ENCODE measurements at regions not wholly inside any gene's neighbourhood (a gene's known extent, or its start where the extent isn't known, plus 50 kb on each side); places are given as distances from the start of the nearest gene placed in this dataset.

- WGBS, 2 donors: 82 to 84% methylated on average over 3 of the region's 3 CpGs
- Histone ChIP-seq H3K27ac (no peak overlapping the region), H3K4me1 (peaks cover 0 to 5% (median 0%) of the 10 kb centered on the region in 3 donors), H3K9me3 (no peaks in the 10 kb centered on the region), H3K27me3 (no peaks in the 10 kb centered on the region), H3K36me3 (no peaks in the 10 kb centered on the region), H3K4me3 (no peak overlapping the region)
- TF ChIP-seq CTCF (IDR thresholded peaks at IDR 0.05): no peak
- TF ChIP-seq POLR2A (IDR thresholded peaks at IDR 0.05): no peak
- intact Hi-C loops (cut with DNase I): no loop called here
- no peak for DNase-seq
Observed at GRCh38 chr2:221360312-221360711, 211.8 kb downstream of the EPHA4 start.

GRCh38 chr2:221360742-221361141, 211.4 kb downstream of the EPHA4 start:
- DNase-seq: no peak
- intact Hi-C loops (cut with DNase I): no loop called here
- no peaks in the 10 kb centered on the region for H3K36me3 ChIP-seq
- TF ChIP-seq POLR2A (IDR thresholded peaks at IDR 0.05): no peak
- no peak for TF ChIP-seq CTCF (IDR thresholded peaks at IDR 0.05)
- H3K4me1 ChIP-seq: peaks cover 0 to under 1% (median 0%) of the 10 kb centered on the region in 3 donors
- H3K9me3 ChIP-seq: no peaks in the 10 kb centered on the region
- H3K27ac ChIP-seq: no peak overlapping the region
- no peaks in the 10 kb centered on the region for H3K27me3 ChIP-seq
- 65 to 78% methylated on average over 6 of the region's 6 CpGs for WGBS, 2 donors
- H3K4me3 ChIP-seq: no peak overlapping the region

GRCh38 chr2:221361633-221362032, 210.5 kb downstream of the EPHA4 start:
- 87% methylated on average over 4 of the region's 4 CpGs for WGBS, 2 donors
- no peaks in the 10 kb centered on the region for H3K36me3 ChIP-seq
- no peak overlapping the region for H3K27ac ChIP-seq
- H3K4me1 ChIP-seq: no peaks in the 10 kb centered on the region
- TF ChIP-seq POLR2A (IDR thresholded peaks at IDR 0.05): no peak
- TF ChIP-seq CTCF (IDR thresholded peaks at IDR 0.05): no peak
- H3K9me3 ChIP-seq: no peaks in the 10 kb centered on the region
- DNase-seq: no peak
- H3K4me3 ChIP-seq: no peak overlapping the region
- intact Hi-C loops (cut with DNase I): no loop called here
- no peaks in the 10 kb centered on the region for H3K27me3 ChIP-seq

GRCh38 chr2:221364672-221365071, 207.4 kb downstream of the EPHA4 start:
- no peak for DNase-seq
- intact Hi-C loops (cut with DNase I): no loop called here
- no peaks in the 10 kb centered on the region for H3K4me1 ChIP-seq
- WGBS, 2 donors: 83 to 87% methylated on average over 3 of the region's 3 CpGs
- H3K27ac ChIP-seq: no peak overlapping the region
- TF ChIP-seq CTCF (IDR thresholded peaks at IDR 0.05) (no peak), POLR2A (IDR thresholded peaks at IDR 0.05) (no peak)
- no peaks in the 10 kb centered on the region for H3K9me3 ChIP-seq
- no peaks in the 10 kb centered on the region for H3K27me3 ChIP-seq
- H3K36me3 ChIP-seq: no peaks in the 10 kb centered on the region
- H3K4me3 ChIP-seq: no peak overlapping the region

Small RNA genes in the stretch of these regions (small RNA-seq; reads per million reads assigned to genes)
- gene AC011233.1 (0 reads per million in 4 donors), gene MIR4268 (0 reads per million in 4 donors)
